HG03039 (cell line): ENCODE measurements at regions not wholly inside any gene's neighbourhood (a gene's known extent, or its start where the extent isn't known, plus 50 kb on each side); places are given as distances from the start of the nearest gene placed in this dataset.
"Not testable (repeated sequence)": the region's sequence is repeated elsewhere in the genome, so short reads cannot be mapped to it uniquely, and the experiment has no call there.

Experiments used
- ATAC-seq: cut with Tn5 transposase; IDR thresholded peaks from one replicate; pipeline ENCODE4 v1.9.1; 2021; ENCODE audit warnings: mild to moderate bottlenecking, moderate library complexity; ENCODE audit not compliant: unreplicated experiment

GRCh38 chr6:137654365-137654981 lies 160.3 kb upstream of the OLIG3 start:
- ATAC-seq = no peak

DNA sequence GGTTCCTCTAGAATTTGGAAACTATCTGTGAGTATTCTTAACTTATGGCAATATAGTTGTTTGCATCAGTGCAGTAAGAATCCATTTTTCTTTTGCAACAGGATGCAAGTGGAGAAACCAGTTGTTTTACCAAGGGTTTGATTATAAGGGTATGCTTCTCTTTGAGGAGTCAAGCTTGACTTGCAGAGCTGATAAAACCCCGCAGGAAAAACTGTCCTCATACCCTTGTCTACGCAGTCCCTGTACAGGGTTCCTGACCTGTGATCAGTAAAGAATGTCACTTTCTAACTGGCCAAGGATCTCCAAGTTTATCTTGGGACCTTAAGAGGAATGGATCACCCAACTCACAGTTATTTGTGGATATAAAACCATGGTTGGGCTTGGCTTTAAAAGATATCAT lies 161.1 kb upstream of the OLIG3 start:
- ATAC-seq = no peak

DNA sequence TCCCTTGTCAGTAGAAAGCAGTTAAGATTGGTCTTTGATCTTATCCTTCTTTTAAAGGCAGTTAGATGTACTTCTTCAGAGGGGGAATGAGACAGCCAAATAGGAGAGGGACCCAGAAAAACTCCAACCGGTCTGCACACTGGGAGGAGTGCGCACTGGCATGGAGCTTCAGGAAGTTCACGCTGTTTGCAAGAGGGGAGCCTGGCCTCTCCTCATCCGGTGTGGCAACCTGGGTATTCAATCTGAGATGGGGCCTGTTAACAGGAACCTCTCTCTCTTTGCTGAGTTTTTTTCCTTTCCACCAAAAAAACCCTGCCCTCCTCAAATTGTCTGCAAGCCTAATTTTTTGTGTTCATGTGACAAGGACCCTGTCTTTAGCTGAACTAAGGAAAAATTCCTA lies 162.5 kb upstream of the OLIG3 start:
- no peak for ATAC-seq

- ATAC-seq = no peak
Measured at GRCh38 chr6:137657351-137657911, 163.2 kb upstream of the OLIG3 start.

DNA sequence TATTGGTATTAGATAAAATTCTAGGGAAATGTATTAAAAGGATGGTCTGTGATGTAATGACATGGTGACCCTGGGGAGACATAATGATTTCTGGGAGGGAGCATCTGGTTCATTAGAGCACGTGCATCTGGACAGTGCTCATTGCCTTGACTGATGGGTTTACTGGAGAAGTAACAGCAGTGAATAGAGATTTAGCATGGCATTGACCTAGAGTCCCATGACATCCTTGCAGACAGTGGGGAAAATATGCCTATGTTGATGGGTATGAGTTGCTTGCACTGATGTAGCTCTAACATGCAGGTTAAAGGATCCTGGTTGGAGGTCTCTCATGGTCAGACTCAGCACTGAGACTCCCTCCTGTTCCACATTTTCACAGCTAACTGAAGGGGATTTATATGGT lies 164.1 kb upstream of the OLIG3 start:
- no peak for ATAC-seq

GRCh38 chr6:137659871-137660270 lies 165.7 kb upstream of the OLIG3 start:
- no peak for ATAC-seq

DNA sequence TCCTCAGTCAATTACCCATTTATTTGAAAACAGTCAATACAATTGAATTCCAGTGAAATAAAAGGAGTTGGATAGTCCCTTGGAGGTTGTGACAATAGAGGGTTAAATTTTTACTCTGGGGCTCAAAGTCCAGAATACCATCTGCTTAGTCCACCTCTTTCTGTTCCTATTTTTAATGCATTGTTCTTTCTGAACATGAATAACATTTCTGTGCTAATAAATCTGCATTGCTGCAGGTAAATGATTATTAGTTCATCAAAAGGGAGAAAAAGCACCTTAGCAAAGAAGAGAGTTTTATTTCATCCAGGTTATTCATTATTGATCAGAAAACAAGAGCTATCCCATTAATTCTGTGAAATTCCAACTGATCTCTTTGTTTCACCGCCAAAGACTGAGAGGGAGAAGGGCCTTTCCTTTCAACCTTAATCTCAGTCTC lies 166.1 kb upstream of the OLIG3 start:
- no peak for ATAC-seq

DNA sequence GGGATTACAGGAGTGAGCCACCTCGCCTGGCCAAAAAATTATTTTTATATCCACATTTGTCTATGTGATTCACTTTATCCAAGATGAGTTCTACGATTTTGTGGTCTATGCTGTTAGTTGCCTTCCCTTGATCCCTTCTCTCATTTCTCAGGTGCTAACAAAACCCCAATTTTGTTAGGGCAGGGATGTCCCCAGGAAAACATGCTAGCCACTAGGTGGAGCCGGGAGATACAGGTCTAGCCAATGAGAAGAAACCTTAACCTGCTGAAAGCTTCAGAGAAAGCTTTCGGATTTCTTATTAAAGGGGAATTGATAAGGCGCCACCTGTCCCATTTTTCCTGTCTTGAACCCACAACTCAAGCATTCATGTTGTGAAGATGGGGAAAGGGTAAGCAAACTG lies 167.4 kb upstream of the OLIG3 start:
- no peak for ATAC-seq

- ATAC-seq = no peak
Measured at GRCh38 chr6:137664183-137664582, 170.0 kb upstream of the OLIG3 start.

DNA sequence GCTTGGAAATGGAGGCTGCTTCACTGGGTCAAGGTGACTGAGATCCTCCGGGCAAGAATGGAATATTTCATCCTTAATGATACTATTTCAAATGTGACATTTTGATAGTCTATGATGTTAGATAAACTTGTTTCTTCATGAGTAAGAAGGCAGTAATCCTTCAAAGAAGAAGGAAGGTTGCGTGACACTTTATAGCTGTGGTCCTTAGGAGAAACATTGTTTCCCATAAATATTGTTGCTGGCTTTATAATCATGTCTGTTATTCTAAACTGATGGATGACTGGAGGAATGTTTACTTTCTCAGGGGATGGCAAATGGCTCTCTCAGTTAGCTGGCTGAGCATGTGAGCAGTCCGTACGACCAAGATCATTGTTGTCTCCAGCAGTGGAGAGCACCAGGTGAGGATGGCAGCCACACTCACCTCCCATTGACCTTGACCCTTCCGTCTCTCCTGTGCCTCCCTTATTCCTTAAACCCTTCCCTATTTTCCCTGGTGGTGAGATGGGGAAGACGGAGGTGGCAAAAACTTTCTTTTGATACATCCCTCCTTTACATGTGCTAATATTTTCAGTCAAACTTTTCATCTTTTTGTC lies 171.2 kb upstream of the OLIG3 start:
- no peak for ATAC-seq

- no peak for ATAC-seq
Measured at GRCh38 chr6:137666202-137666774, 172.1 kb upstream of the OLIG3 start.

DNA sequence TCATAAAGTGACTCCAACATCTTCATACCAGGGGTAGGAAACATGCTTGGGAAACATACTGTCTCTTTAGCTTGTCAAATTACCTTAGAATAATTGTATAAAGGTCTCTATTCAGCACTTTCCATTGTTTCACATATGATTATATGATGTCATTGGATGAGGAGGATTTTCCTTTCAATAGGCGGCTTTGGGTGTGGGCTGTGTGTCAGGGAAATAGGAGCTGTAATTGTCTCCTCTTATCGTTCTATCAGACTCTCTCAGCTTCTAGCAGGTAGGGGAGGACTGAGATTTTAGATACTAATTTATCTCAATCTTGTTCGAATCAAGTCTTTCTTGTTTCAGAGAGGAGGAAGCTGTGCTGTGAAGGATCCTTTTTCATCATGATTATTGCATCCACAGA lies 179.4 kb upstream of the OLIG3 start:
- no peak for ATAC-seq

- no peak for ATAC-seq
Measured at GRCh38 chr6:137676888-137677287, 182.7 kb upstream of the OLIG3 start.

DNA sequence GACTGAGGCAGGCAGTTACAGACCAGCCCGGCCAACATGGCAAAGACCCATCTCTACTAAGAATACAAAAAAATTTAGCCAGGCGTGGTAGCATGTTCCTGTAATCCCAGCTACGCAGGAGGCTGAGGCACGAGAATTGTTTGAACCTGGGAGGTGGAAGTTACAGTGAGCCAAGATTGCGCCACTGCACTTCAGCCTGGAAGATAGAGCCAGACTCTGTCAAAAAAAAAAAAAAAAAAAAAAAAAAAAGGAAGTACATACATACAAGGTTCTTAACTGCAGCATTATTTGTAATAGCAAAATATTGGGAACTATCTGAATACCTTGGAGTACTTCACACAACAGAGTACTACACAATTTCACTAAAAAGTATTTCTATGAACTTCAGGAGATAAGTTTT lies 183.5 kb upstream of the OLIG3 start:
- no peak for ATAC-seq

DNA sequence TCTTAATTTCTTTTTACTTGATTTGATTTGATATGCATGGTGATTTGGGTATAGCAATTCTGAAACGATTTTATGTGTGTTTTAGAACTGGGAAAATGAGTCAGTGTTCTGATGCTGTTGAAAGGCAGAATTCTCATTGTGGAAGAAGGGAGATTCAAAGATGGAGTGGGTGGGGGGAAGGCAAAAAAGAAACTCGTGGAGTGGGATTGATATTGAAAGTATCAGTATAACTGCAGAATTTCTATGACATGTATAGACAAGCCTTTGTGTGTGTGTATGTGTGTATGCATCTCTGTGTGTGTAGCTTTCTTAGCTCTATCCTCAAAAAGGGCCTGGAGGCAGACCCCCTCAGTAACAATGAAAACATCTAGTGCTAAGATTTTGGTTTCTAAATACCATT lies 184.3 kb upstream of the OLIG3 start:
- no peak for ATAC-seq

- ATAC-seq = no peak
Measured at GRCh38 chr6:137680705-137681346, 186.2 kb upstream of the TNFAIP3 start.

GRCh38 chr6:137681445-137682009 lies 185.5 kb upstream of the TNFAIP3 start:
- ATAC-seq = no peak

DNA sequence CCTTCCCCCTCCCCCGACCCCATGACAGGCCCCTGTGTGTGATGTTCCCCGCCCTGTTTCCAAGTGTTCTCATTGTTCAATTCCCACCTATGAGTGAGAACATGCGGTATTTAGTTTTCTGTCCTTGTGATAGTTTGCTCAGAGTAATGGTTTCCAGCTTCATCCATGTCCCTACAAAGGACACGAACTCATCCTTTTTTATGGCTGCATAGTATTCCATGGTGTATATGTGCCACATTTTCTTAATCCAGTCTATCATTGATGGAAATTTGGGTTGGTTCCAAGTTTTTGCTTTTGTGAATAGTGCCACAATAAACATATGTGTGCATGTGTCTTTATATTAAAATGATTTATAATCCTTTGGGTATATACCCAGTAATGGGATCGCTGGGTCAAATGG lies 184.4 kb upstream of the TNFAIP3 start:
- ATAC-seq = not testable (repeated sequence)

DNA sequence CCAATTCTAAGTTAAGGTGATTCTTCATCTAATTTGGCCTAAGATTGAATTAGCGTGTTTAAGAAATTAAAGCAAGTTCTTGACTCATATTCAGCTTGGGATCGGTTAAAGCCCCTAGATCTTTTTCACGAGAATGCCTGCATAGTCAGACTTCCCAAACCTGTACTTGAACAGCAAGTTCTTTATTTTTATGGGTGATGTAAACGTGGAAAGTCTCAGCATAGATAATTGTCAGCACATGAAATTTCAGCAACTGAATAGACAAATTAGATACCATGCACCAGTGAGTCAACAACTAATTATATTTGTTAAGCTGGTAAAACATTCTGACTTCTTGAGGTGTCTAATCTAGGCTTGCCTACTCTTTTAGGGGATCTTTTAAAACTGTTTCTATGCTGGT lies 183.1 kb upstream of the TNFAIP3 start:
- no peak for ATAC-seq

DNA sequence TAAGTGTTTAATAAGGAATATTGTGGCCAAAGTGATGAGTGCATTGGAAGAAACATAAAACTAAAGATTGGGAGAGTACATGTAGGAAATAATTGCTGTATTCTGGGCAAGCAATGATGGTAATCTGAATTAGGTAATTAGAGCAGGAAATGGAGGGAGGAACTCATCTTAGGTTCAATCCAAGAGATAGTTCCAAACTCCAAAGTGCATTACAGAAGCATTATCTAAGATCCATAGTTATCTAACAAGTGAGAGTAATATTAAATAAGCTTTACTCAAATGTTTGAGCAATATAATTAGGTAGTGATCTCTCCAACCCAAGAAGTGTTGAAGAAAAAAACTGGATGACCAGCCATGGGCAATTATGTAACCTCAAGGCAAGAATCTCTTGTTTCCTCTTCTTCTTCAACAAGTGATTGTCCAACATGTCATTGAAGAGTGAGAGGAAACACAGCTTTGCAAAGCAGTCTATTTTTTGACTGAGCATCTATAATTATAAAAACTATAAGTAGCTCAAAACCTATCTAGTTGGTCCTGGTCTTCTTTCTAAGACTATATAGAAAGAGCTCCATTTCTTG lies 181.2 kb upstream of the TNFAIP3 start:
- ATAC-seq = no peak

- no peak for ATAC-seq
Measured at GRCh38 chr6:137687818-137688217, 179.2 kb upstream of the TNFAIP3 start.
